HepG2 (cell line): ENCODE measurements at regions not wholly inside any gene's neighbourhood (a gene's known extent, or its start where the extent isn't known, plus 50 kb on each side); places are given as distances from the start of the nearest gene placed in this dataset.

ENCODE experiments used
- ATF7-NPFF ChIP-seq: sonication (generic); formaldehyde crosslinking; IDR thresholded peaks from 2 replicates; pipeline ENCODE4 v1.8.1; 2023; ENCODE audit warnings: mild to moderate bottlenecking, low read depth, missing genetic modification reagents, moderate library complexity
- PBX3 ChIP-seq: sonication (generic); formaldehyde crosslinking; IDR thresholded peaks from 2 replicates; pipeline ENCODE4 v1.8.1; 2023; ENCODE audit warnings: missing genetic modification reagents, inconsistent platforms, borderline replicate concordance
- PHB2 ChIP-seq: fragments of 450-650 bp; IDR thresholded peaks from 2 replicates; pipeline ENCODE4 v1.6.1; 2018; ENCODE audit not compliant: partially characterized antibody
- POLR2A ChIP-seq, 2 experiments: IDR thresholded peaks; 2 replicates each; pipeline ENCODE4 v1.6.1; 2011; ENCODE audit warnings: low read depth in 2 of 2, low read length in 2 of 2, mild to moderate bottlenecking in 1 of 2, moderate library complexity in 1 of 2; ENCODE audit not compliant: insufficient read depth in 1 of 2
- ZNF513 ChIP-seq: sonication (generic); formaldehyde crosslinking; conservative IDR thresholded peaks from 2 replicates; pipeline ENCODE4 v1.5.0; 2020; ENCODE audit warnings: missing genetic modification reagents
- ZNF709 ChIP-seq: sonication (generic); formaldehyde crosslinking; IDR thresholded peaks from 2 replicates; pipeline ENCODE4 v1.5.0; 2020; ENCODE audit warnings: mild to moderate bottlenecking, missing genetic modification reagents
- ZNF781 ChIP-seq: sonication (generic); formaldehyde crosslinking; IDR thresholded peaks from 2 replicates; pipeline ENCODE4 v1.5.1; 2020; ENCODE audit warnings: borderline replicate concordance, mild to moderate bottlenecking, missing genetic modification reagents; ENCODE audit errors: not compliant biosample characterization
- TF ChIP-seq, protein P1 (sequence below): sonication (generic); formaldehyde crosslinking; IDR thresholded peaks from 2 replicates; pipeline ENCODE4 v1.5.0; 2020; ENCODE audit warnings: mild to moderate bottlenecking, missing genetic modification reagents, moderate library complexity
- TF ChIP-seq, protein P2 (sequence below): IDR thresholded peaks from 2 replicates; pipeline ENCODE4 v1.6.1; 2012; ENCODE audit warnings: inconsistent platforms

DNA sequence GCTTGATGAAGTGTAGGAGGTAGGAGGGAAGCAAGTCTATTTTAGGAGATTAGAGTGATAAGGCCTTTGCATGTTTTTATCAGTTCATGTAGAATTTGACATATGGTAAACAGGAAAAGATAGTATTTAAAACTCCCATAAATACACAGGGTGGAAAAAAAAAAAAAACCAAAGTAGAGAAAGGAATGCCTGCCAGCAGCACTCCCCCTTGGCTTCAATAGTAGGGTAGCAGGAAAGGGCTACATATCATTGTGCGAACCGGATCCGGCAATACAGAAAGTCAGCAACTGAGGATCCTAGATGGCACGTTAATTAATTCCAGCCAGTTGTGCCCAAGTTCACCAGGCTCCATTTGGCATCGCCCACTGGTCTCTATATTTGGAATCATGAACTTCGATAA is 159.6 kb upstream of the SMIM21 start:
- TF ChIP-seq, protein P1, sequence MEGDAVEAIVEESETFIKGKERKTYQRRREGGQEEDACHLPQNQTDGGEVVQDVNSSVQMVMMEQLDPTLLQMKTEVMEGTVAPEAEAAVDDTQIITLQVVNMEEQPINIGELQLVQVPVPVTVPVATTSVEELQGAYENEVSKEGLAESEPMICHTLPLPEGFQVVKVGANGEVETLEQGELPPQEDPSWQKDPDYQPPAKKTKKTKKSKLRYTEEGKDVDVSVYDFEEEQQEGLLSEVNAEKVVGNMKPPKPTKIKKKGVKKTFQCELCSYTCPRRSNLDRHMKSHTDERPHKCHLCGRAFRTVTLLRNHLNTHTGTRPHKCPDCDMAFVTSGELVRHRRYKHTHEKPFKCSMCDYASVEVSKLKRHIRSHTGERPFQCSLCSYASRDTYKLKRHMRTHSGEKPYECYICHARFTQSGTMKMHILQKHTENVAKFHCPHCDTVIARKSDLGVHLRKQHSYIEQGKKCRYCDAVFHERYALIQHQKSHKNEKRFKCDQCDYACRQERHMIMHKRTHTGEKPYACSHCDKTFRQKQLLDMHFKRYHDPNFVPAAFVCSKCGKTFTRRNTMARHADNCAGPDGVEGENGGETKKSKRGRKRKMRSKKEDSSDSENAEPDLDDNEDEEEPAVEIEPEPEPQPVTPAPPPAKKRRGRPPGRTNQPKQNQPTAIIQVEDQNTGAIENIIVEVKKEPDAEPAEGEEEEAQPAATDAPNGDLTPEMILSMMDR: no peak
- TF ChIP-seq ATF7-NPFF (no peak), POLR2A (IDR thresholded peaks at IDR 0.05; ENCODE audit: insufficient read depth in 1 of 2, low read depth in 2 of 2, low read length in 2 of 2) (no peak), ZNF513 (CRISPR knock-in tag) (no peak), PBX3 (CRISPR knock-in tag) (no peak), ZNF709 (CRISPR knock-in tag) (no peak), PHB2 (no peak), ZNF781 (CRISPR knock-in tag) (no peak)
- TF ChIP-seq, protein P2, sequence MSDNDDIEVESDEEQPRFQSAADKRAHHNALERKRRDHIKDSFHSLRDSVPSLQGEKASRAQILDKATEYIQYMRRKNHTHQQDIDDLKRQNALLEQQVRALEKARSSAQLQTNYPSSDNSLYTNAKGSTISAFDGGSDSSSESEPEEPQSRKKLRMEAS: no peak
